SKM-1 (cell line): ENCODE measurements at regions not wholly inside any gene's neighbourhood (a gene's known extent, or its start where the extent isn't known, plus 50 kb on each side); places are given as distances from the start of the nearest gene placed in this dataset.
"Not testable (repeated sequence)": the region's sequence is repeated elsewhere in the genome, so short reads cannot be mapped to it uniquely, and the experiment has no call there.

ENCODE experiments used
- DNase-seq: peaks from one replicate; lab custom pipeline; 2025; ENCODE audit not compliant: unreplicated experiment; lab: John Stamatoyannopoulos, UW

DNA sequence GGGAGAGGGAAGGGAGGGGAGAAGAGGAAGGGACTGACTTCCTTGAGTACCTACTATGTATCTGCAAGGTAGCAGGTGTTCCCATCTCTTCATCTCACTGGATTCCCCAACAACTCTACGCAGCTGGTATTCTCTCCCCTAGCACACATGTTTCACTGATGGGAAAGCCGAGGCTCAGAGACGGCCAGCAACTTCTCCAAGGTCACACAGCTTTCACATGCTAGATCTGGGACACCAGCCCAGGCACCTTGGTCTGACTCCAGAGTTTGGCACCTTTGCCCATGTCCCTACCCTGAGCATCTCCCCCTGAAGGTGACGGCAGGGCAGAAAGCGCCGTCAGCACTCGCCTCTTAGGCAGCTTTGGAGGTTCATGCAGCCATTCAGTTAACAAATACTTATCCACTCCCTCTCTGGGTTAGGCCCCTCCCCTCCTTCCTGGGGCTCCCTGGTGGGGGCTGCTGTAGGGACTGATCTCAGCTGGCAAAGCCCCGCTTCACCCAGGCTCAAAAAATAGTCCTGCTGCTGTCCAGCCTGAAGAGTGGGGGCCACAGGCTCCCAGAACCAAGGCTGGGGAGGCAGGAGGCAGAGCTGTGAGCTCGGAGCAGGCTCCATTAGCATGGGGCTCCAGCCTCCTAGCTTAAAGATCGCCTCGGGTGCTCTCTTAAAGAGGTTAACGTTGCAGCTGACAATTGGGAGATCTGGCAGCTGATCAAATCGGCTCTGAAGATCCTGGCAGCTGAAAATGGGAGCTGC, 79.4 kb downstream of the IGLL1 start:
- DNase-seq, result no peak

GRCh38 chr22:23499845-23500500, 80.1 kb downstream of the IGLL1 start:
- no peak for DNase-seq

- DNase-seq, result no peak
Measured at GRCh38 chr22:23498811-23499798, 81.0 kb downstream of the IGLL1 start.

- not testable (repeated sequence) for DNase-seq
Measured at GRCh38 chr22:23497889-23498288, 82.2 kb downstream of the IGLL1 start.

DNA sequence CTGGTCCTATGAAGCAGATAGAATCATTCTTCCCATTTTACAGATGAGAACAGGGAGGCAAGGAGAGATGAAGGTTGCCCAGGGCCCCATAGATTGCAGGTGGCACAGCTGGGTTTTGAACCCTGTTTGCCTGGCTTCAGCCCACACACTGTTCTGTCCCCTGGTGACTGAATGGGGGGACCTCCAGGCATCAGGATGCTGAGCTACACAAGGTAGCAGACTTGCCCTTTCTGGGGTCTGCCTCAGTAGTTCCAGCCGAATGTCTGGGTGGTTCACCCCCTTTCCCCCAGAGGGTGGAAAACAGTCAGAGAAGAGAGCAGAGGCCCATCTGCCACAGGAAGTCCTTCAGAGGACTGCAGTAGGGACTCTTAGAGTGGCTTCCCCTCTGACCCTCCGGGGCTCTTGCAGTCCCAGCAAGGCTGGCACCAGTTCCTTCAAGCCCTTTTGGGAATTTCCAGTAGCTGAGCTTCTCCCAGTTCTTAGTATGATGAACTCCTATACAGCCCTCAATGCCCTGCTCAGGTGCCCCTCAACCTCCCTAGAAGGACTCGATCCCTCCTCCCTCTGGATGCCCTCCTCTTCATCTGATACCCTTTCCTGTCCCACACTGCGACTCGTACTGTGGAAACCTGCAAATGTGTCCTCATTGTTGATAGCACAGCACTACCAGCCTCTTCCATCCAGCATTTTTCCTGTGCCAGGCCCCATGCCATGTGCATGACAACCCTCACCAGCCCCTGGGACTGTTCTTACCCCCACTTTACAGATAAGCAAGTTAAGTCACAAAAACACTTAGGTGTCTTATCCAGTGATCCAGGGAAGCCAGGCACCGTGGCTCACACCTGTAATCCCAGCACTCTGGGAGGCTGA, 82.8 kb downstream of the IGLL1 start:
- DNase-seq, result no peak

DNA sequence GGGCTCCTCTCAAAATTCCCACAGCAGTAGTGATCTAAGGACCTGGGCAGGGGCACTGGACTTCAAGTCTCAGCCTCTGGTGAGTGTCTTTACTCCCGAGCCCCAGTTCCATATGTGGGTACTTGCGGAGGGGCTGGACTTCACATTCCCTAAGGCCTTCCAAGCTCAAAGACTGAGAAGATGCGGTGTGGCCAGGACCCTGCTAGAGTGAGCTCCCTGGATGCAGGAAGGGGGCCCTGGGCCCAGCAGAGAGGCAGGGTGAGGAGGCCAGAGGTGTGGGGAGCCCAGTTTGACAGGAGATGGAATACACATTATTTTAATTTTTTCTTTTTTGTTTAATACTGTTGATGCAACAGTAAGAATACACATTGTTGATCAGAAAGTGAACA, 83.7 kb downstream of the IGLL1 start:
- DNase-seq, result no peak

- no peak for DNase-seq
Measured at GRCh38 chr22:23495614-23496444, 84.3 kb downstream of the IGLL1 start.

DNA sequence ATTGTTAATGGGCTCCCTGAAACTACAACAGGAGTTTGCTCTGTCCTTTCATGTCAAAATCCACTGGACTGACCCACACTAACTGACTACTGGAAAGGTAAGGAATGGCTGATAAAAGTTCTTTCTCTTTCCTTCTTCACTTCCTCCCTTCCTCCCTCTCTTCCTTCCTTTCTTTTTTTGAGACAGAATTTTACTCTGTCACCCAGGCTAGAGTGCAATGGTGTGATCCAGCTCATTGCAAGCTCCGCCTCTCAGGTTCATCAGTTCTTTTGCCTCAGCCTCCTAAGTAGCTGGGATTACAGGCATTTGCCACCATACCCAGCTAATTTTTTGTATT, 85.2 kb downstream of the IGLL1 start:
- no peak for DNase-seq

GRCh38 chr22:23485490-23485889, 94.6 kb downstream of the IGLL1 start:
- DNase-seq, result no peak

DNA sequence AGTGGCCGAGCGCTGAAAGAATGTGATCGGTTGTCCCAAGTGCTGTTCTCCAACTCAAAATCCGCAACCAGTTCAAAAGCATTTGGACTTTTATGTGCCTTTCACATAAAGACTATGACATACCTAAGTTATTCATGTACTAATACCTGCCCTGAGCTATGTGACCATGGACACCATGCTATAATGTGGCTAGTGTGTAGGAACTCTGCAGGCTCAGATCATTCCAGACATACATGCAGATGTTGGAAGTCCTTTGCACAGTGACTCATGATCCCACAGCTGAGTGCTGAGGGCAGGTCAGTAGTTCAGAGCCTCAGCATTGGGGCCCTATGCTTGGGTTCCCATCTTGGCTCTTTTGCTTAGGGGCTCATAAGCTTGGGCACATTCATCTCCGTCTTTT, 95.4 kb downstream of the IGLL1 start:
- DNase-seq, result no peak

DNA sequence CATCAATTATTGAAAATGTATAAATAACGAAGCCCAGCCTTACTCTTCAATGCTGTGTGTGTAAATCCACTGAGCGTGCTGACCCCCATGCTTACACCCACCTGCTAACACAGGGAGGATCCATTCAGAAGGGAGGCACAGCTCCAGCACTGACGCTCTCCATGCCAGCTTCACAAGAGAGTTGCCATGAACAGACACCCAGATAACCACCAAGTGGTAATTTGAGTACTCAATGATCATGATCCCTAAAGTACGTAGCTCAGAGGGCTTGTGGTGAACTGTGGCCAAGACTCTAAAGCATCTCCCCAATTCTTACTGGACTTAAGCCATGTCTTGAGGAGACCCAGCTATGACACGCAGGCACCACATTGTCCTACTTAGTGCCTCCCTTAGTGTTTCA, 98.7 kb downstream of the IGLL1 start:
- DNase-seq, result no peak

GRCh38 chr22:23478175-23478574, 101.9 kb downstream of the IGLL1 start:
- no peak for DNase-seq

DNA sequence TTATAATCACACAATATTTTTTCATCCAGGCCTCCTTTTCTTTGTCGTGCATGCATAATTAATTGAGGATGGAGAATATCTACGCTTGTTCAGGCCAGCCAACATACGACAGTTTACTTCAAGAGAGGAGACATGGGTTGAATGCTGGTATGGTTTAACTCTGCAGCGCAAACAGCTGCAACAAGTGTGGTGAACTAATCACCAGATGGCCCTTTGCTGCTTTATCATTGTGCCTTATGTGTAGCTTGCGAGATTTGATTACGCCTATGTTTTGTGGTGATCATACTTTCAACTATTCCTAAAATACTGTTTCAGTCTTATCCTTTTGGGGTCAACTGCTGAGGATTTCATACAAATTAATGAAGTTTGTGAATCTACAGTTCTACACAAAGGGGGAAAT, 105.6 kb downstream of the IGLL1 start:
- not testable (repeated sequence) for DNase-seq

- DNase-seq, result no peak
Measured at GRCh38 chr22:23473901-23474300, 106.2 kb downstream of the IGLL1 start.

DNA sequence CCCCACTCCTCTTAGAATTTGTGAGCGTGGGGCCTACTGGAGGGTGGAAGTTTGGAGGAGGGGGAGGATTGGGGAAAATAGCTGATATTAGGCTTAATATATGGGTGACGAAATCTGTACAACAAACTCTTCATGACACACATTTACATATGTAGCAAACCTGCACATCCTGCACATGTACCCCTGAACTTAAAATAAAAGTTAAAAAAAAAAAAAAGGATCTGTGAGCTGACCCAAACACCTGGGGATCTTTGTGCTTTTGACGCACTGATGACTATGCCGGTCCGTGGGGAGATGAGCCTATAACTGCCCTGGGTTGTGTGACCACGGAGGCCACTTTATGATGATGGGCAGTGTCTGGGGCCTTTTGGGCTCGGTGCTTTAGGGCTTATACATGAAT, 107.7 kb downstream of the IGLL1 start:
- not testable (repeated sequence) for DNase-seq

DNA sequence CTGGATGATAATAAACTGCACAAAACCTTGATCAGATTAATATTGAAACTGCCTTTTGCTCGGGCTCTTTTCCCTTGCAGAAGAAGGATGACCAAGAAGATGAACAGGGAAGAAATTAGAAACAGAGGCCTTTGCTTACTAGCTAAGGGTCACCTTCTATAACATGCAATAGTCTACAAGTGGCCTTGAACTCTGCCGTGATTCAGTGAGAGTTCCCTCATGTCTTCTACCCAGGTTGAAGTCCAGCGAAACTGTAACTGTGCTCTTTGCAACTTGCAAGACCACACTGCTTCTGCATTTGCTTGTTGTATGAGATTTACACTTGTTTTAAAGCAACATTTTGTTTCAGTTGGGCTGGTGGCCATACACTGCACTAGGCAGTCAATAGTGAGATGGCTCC, 108.4 kb downstream of the IGLL1 start:
- no peak for DNase-seq

DNA sequence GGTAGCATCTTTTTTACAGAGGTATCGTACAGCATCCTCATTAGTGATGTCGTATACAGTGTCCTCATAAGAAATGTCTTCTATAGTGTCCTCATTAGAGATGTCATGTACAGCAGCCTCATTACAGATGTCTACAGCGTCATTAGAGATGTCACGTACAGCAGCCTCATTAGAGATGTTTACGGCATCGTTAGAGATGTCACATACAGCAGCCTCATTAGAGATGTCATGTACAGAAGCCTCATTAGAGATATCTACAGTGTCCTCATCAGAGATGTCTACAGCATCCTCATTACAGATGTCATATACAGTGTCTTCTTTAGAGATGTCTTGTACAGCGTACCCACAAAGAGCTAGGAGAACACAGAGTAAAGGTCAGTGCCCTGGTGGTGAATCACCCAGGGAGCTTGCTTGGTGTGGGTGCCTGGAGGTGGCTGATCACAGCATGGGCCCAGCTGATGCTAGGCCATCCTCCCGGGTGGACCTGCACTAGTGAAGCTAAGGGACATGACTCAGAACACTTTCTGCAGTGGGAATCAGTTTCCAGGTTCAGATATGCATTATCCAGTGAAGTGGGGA, 109.2 kb downstream of the IGLL1 start:
- DNase-seq, result no peak

- no peak for DNase-seq
Measured at GRCh38 chr22:23467721-23468294, 112.3 kb downstream of the IGLL1 start.

- DNase-seq, result no peak
Measured at GRCh38 chr22:23466351-23466750, 113.7 kb downstream of the IGLL1 start.
